H9 (cell line): ENCODE measurements at regions not wholly inside any gene's neighbourhood (a gene's known extent, or its start where the extent isn't known, plus 50 kb on each side); places are given as distances from the start of the nearest gene placed in this dataset.

ENCODE experiments used
- DNase-seq: peaks from one replicate; pipeline ENCODE4 v3.0.0-alpha.2; 2017
- H2AFZ ChIP-seq: one replicate; pipeline ENCODE4 v1.6.1; 2013; ENCODE audit warnings: mild to moderate bottlenecking, low read length, control low read depth, moderate library complexity
- H2AK5ac ChIP-seq: 2 replicates; pipeline ENCODE4 v1.6.1; 2013; ENCODE audit warnings: low read length, control low read depth, mixed read lengths; ENCODE audit not compliant: insufficient read length
- H2BK120ac ChIP-seq: one replicate; pipeline ENCODE4 v1.6.1; 2013; ENCODE audit warnings: low read depth, mild to moderate bottlenecking, low read length, control low read depth, inconsistent platforms; ENCODE audit not compliant: poor library complexity, severe bottlenecking
- H2BK12ac ChIP-seq: 2 replicates; pipeline ENCODE4 v1.6.1; 2013; ENCODE audit warnings: low read length, control low read depth, mixed read lengths, low read depth; ENCODE audit not compliant: insufficient read length
- H2BK15ac ChIP-seq: 2 replicates; pipeline ENCODE4 v1.6.1; 2013; ENCODE audit warnings: low read depth, low read length, control low read depth
- H2BK20ac ChIP-seq: one replicate; pipeline ENCODE4 v1.6.1; 2013; ENCODE audit warnings: low read depth, mild to moderate bottlenecking, low read length, control low read depth, inconsistent platforms; ENCODE audit not compliant: poor library complexity, severe bottlenecking
- H2BK5ac ChIP-seq: 2 replicates; pipeline ENCODE4 v1.6.1; 2013; ENCODE audit warnings: low read length, control low read depth, mixed read lengths; ENCODE audit not compliant: insufficient read length
- H3K14ac ChIP-seq: 2 replicates; pipeline ENCODE4 v1.6.1; 2013; ENCODE audit warnings: low read length, control low read depth; ENCODE audit not compliant: insufficient read depth
- H3K18ac ChIP-seq: 2 replicates; pipeline ENCODE4 v1.6.1; 2013; ENCODE audit warnings: low read depth, mild to moderate bottlenecking, mixed read lengths, low read length, control low read depth; ENCODE audit not compliant: insufficient read length
- H3K23ac ChIP-seq: 2 replicates; pipeline ENCODE4 v1.6.1; 2013; ENCODE audit warnings: low read length, control low read depth, mixed read lengths, low read depth; ENCODE audit not compliant: insufficient read length
- H3K23me2 ChIP-seq: 2 replicates; pipeline ENCODE4 v1.6.1; 2013; ENCODE audit warnings: low read depth, mild to moderate bottlenecking, mixed read lengths, low read length, control low read depth; ENCODE audit not compliant: insufficient read length, poor library complexity, severe bottlenecking
- H3K27ac ChIP-seq: 2 replicates; pipeline ENCODE4 v1.5.1; 2013; ENCODE audit warnings: low read length, control low read depth, mixed read lengths, low read depth; ENCODE audit not compliant: insufficient read length
- H3K27me3 ChIP-seq: 2 replicates; pipeline ENCODE4 v1.6.1; 2013; ENCODE audit warnings: low read length, control low read depth, inconsistent platforms; ENCODE audit not compliant: insufficient read depth
- H3K4ac ChIP-seq: 2 replicates; pipeline ENCODE4 v1.6.1; 2013; ENCODE audit warnings: low read depth, mild to moderate bottlenecking, control low read depth, inconsistent platforms, low read length, moderate library complexity
- H3K4me1 ChIP-seq: 2 replicates; pipeline ENCODE4 v1.6.1; 2013; ENCODE audit warnings: low read length, control low read depth, inconsistent platforms; ENCODE audit not compliant: insufficient read depth
- H3K4me2 ChIP-seq: 2 replicates; pipeline ENCODE4 v1.6.1; 2013; ENCODE audit warnings: low read length, control low read depth, mixed read lengths; ENCODE audit not compliant: insufficient read length, insufficient read depth
- H3K56ac ChIP-seq: 2 replicates; pipeline ENCODE4 v1.6.1; 2013; ENCODE audit warnings: low read depth, mild to moderate bottlenecking, mixed read lengths, low read length, control low read depth; ENCODE audit not compliant: insufficient read length
- H3K79me1 ChIP-seq: 2 replicates; pipeline ENCODE4 v1.6.1; 2013; ENCODE audit warnings: low read depth, mild to moderate bottlenecking, moderate library complexity, low read length, control low read depth, inconsistent platforms; ENCODE audit not compliant: insufficient read depth, poor library complexity, severe bottlenecking
- H3K79me2 ChIP-seq: 2 replicates; pipeline ENCODE4 v1.6.1; 2013; ENCODE audit warnings: low read length, control low read depth, inconsistent platforms; ENCODE audit not compliant: insufficient read depth
- H3K9ac ChIP-seq: 2 replicates; pipeline ENCODE4 v1.6.1; 2013; ENCODE audit warnings: low read length, control low read depth, mixed read lengths; ENCODE audit not compliant: insufficient read length; ENCODE audit errors: extremely low read depth
- H3K9me3 ChIP-seq: one replicate; pipeline ENCODE4 v1.6.1; 2013; ENCODE audit warnings: low read depth, low read length, inconsistent platforms; ENCODE audit not compliant: control insufficient read depth
- H3T11ph ChIP-seq: one replicate; pipeline ENCODE4 v1.6.1; 2013; ENCODE audit warnings: mild to moderate bottlenecking, low read length, control low read depth, inconsistent platforms
- H4K20me1 ChIP-seq: one replicate; pipeline ENCODE4 v1.6.1; 2013; ENCODE audit not compliant: control insufficient read depth, insufficient read length, insufficient read depth
- H4K5ac ChIP-seq: 2 replicates; pipeline ENCODE4 v1.6.1; 2013; ENCODE audit warnings: low read depth, mild to moderate bottlenecking, mixed read lengths, low read length, control low read depth; ENCODE audit not compliant: insufficient read length
- H4K8ac ChIP-seq: replicated peaks from 2 replicates; pipeline ENCODE4 v1.6.1; 2013; ENCODE audit warnings: low read length, control low read depth, mixed read lengths, low read depth; ENCODE audit not compliant: insufficient read length
- H4K91ac ChIP-seq: 2 replicates; pipeline ENCODE4 v1.6.1; 2013; ENCODE audit warnings: low read depth, mild to moderate bottlenecking, moderate library complexity, mixed read lengths, low read length, control low read depth; ENCODE audit not compliant: insufficient read length
- H3K27ac Mint-ChIP-seq, 3 experiments: 2 replicates in 2 of 3; 3 replicates in 1 of 3; pipeline ENCODE4 v1.8.0; 2020 to 2021; ENCODE audit warnings: mixed read lengths in 3 of 3, mild to moderate bottlenecking in 1 of 3, moderate library complexity in 1 of 3
- H3K27me3 Mint-ChIP-seq: 2 replicates; pipeline ENCODE4 v1.8.0; 2021; ENCODE audit warnings: low read depth, mild to moderate bottlenecking, moderate library complexity, mixed read lengths
- H3K36me3 Mint-ChIP-seq, 3 experiments: 2 replicates in 2 of 3; 3 replicates in 1 of 3; pipeline ENCODE4 v1.8.0; 2020 to 2021; ENCODE audit warnings: low read depth in 3 of 3, mixed read lengths in 3 of 3; ENCODE audit not compliant: insufficient read depth in 1 of 3
- H3K4me1 Mint-ChIP-seq, 2 experiments: 2 replicates each; pipeline ENCODE4 v1.8.0; 2020; ENCODE audit warnings: mixed read lengths in 2 of 2
- H3K4me3 Mint-ChIP-seq, 2 experiments: 2 replicates in 1 of 2; 3 replicates in 1 of 2; pipeline ENCODE4 v1.8.0; 2020 to 2021; ENCODE audit warnings: mild to moderate bottlenecking in 2 of 2, mixed read lengths in 2 of 2, moderate library complexity in 1 of 2
- H3K9me3 Mint-ChIP-seq, 2 experiments: 2 replicates in 1 of 2; 3 replicates in 1 of 2; pipeline ENCODE4 v1.8.0; 2020; ENCODE audit warnings: mild to moderate bottlenecking in 2 of 2, mixed read lengths in 2 of 2, moderate library complexity in 1 of 2
- WGBS: extraction: QIAGEN DNeasy Blood & Tissue Kit; methylation state at CpG from one replicate; pipeline ENCODE4 v1.1.7; 2013; ENCODE audit warnings: missing lambda C conversion rate, low lambda C conversion rate, mixed read lengths; ENCODE audit not compliant: insufficient read length; ENCODE audit errors: extremely low coverage; 5-methylcytosine and 5-hydroxymethylcytosine counted together
- TF ChIP-seq, protein P1 (sequence below): fragments of 200-600 bp; sonication (generic); conservative IDR thresholded peaks from 3 replicates; pipeline ENCODE4 v1.8.0; 2021; ENCODE audit warnings: antibody characterized with exemption, mild to moderate bottlenecking

DNA sequence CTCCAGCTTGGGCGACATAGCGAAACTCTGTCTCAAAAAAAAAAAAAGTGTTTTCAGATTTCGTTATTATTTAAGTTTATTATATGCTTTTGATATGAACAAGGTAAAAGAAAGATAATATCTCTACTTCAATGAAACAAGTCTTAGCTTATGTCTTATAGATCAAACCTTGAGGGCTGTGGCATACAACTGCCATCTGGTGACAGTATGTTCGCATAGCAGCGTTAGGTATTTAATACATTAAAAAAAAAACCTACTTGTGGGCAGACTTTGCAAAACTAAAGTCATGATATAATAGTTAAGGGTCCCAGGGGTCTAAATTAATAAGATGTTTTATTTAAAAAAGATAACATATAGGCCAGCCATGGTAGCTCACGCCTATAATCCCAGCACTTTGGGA, 161.2 kb upstream of the AMOT start:
- H4K8ac ChIP-seq, result no peak overlapping the region
- no peak overlapping the region for H2BK12ac ChIP-seq
- Mint-ChIP-seq H3K27ac (no peak overlapping the region), H3K4me3 (no peak overlapping the region), H3K27me3 (no peaks in the 10 kb centered on the region), H3K9me3 (no peaks in the 10 kb centered on the region), H3K4me1 (peaks cover 4 to 8% of the 10 kb centered on the region in 2 experiments), H3K36me3 (no peaks in the 10 kb centered on the region)
- WGBS, result no CpG with 5 or more reads among the region's 6 CpGs
- no peak overlapping the region for H3K23ac ChIP-seq
- H3K23me2 ChIP-seq, result no peaks in the 10 kb centered on the region
- no peak overlapping the region for H4K91ac ChIP-seq
- H3K9ac ChIP-seq, result no peak overlapping the region
- H4K5ac ChIP-seq, result no peak overlapping the region
- no peaks in the 10 kb centered on the region for H3K79me2 ChIP-seq
- H3K4me2 ChIP-seq, result no peak overlapping the region
- H3K79me1 ChIP-seq, result no peaks in the 10 kb centered on the region
- no peaks in the 10 kb centered on the region for H4K20me1 ChIP-seq
- no peak overlapping the region for H3K4ac ChIP-seq
- H3K14ac ChIP-seq, result no peak overlapping the region
- H2BK15ac ChIP-seq, result no peak overlapping the region
- DNase-seq, result no peak
- no peak overlapping the region for H2BK5ac ChIP-seq
- no peak overlapping the region for H3K56ac ChIP-seq
- H3K4me1 ChIP-seq, result no peaks in the 10 kb centered on the region
- no peak overlapping the region for H3T11ph ChIP-seq
- H2BK120ac ChIP-seq, result no peak overlapping the region
- no peaks in the 10 kb centered on the region for H3K9me3 ChIP-seq
- H2AK5ac ChIP-seq, result no peak overlapping the region
- H3K27ac ChIP-seq, result no peak overlapping the region
- no peaks in the 10 kb centered on the region for H3K27me3 ChIP-seq
- no peak overlapping the region for H2AFZ ChIP-seq
- H2BK20ac ChIP-seq, result no peak overlapping the region
- TF ChIP-seq, protein P1, sequence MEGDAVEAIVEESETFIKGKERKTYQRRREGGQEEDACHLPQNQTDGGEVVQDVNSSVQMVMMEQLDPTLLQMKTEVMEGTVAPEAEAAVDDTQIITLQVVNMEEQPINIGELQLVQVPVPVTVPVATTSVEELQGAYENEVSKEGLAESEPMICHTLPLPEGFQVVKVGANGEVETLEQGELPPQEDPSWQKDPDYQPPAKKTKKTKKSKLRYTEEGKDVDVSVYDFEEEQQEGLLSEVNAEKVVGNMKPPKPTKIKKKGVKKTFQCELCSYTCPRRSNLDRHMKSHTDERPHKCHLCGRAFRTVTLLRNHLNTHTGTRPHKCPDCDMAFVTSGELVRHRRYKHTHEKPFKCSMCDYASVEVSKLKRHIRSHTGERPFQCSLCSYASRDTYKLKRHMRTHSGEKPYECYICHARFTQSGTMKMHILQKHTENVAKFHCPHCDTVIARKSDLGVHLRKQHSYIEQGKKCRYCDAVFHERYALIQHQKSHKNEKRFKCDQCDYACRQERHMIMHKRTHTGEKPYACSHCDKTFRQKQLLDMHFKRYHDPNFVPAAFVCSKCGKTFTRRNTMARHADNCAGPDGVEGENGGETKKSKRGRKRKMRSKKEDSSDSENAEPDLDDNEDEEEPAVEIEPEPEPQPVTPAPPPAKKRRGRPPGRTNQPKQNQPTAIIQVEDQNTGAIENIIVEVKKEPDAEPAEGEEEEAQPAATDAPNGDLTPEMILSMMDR, result peak; percentile 61
- H3K18ac ChIP-seq, result no peak overlapping the region
